Peyer's patch (tissue), 4 donors: ENCODE measurements at regions not wholly inside any gene's neighbourhood (a gene's known extent, or its start where the extent isn't known, plus 50 kb on each side); places are given as distances from the start of the nearest gene placed in this dataset.

Experiments
- DNase-seq, 3 donors: peaks; one replicate each; pipeline ENCODE4 v3.0.0-alpha.2; 2017 to 2019
- H3K27ac ChIP-seq, 4 donors: fragments of 200-600 bp; sonication (generic); one replicate each; pipeline ENCODE4 v1.5.1; 2016 to 2019
- H3K27me3 ChIP-seq, 2 donors: fragments of 200-600 bp; sonication (generic); one replicate each; pipeline ENCODE4 v1.5.1; 2019
- H3K36me3 ChIP-seq, 3 donors: fragments of 200-600 bp; sonication (generic); one replicate each; pipeline ENCODE4 v1.5.1; 2016 to 2019
- H3K4me1 ChIP-seq, 4 donors: fragments of 200-600 bp; sonication (generic); one replicate each; pipeline ENCODE4 v1.5.1; 2016 to 2019
- H3K4me3 ChIP-seq, 4 donors: fragments of 200-600 bp; sonication (generic); 1 replicate in 3 of 4; 2 replicates in 1 of 4; pipeline ENCODE4 v1.5.1; 2016 to 2019; ENCODE audit warnings: mild to moderate bottlenecking in 1 of 4
- H3K9me3 ChIP-seq, 4 donors: fragments of 200-600 bp; sonication (generic); one replicate each; pipeline ENCODE4 v1.5.1; 2016 to 2019; ENCODE audit warnings: mild to moderate bottlenecking in 1 of 4
- POLR2A ChIP-seq, 2 donors: fragments of 450-650 bp; IDR thresholded peaks; one replicate each; pipeline ENCODE4 v1.5.1; 2017; ENCODE audit warnings: antibody characterized with exemption in 2 of 2, mild to moderate bottlenecking in 2 of 2, moderate library complexity in 2 of 2
- TF ChIP-seq, protein P1 (sequence below), 6 experiments: fragments of 450-650 bp in 4 of 6; fragments of 200-600 bp in 2 of 6; sonication (generic) in 1 of 6; IDR thresholded peaks; one replicate each; pipeline ENCODE4 v1.5.1; 2017 to 2019; ENCODE audit warnings: antibody characterized with exemption in 6 of 6, mild to moderate bottlenecking in 3 of 6, moderate library complexity in 1 of 6

DNA sequence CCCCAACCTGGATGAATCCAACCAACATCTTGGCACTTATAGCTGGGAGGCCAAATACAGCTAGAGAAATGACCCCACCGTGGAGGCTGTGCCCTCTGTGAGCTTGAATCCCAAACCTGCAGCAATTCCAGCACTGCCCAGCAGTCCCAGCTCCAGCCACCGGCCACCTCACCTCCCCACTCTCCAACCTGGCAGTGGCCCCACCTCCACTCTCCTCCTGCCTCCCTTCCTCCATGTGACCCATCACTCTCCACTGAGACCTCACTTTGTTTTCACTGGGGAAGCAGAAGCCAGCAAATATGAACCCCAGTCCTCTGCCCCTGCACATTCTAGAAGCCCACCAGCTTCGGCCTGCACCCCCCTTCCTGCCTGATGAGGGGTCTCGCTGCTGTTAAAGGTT, 79.7 kb upstream of the LINGO1 start:
- no peaks in the 10 kb centered on the region for H3K9me3 ChIP-seq
- H3K4me3 ChIP-seq = no peak overlapping the region
- H3K27ac ChIP-seq = no peak overlapping the region
- no peaks in the 10 kb centered on the region for H3K36me3 ChIP-seq
- no peaks in the 10 kb centered on the region for H3K4me1 ChIP-seq
- H3K27me3 ChIP-seq = no peaks in the 10 kb centered on the region
- TF ChIP-seq, protein P1, sequence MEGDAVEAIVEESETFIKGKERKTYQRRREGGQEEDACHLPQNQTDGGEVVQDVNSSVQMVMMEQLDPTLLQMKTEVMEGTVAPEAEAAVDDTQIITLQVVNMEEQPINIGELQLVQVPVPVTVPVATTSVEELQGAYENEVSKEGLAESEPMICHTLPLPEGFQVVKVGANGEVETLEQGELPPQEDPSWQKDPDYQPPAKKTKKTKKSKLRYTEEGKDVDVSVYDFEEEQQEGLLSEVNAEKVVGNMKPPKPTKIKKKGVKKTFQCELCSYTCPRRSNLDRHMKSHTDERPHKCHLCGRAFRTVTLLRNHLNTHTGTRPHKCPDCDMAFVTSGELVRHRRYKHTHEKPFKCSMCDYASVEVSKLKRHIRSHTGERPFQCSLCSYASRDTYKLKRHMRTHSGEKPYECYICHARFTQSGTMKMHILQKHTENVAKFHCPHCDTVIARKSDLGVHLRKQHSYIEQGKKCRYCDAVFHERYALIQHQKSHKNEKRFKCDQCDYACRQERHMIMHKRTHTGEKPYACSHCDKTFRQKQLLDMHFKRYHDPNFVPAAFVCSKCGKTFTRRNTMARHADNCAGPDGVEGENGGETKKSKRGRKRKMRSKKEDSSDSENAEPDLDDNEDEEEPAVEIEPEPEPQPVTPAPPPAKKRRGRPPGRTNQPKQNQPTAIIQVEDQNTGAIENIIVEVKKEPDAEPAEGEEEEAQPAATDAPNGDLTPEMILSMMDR (IDR thresholded peaks at IDR 0.05) = no peak
- no peak for TF ChIP-seq POLR2A (IDR thresholded peaks at IDR 0.05)
- DNase-seq = no peak

DNA sequence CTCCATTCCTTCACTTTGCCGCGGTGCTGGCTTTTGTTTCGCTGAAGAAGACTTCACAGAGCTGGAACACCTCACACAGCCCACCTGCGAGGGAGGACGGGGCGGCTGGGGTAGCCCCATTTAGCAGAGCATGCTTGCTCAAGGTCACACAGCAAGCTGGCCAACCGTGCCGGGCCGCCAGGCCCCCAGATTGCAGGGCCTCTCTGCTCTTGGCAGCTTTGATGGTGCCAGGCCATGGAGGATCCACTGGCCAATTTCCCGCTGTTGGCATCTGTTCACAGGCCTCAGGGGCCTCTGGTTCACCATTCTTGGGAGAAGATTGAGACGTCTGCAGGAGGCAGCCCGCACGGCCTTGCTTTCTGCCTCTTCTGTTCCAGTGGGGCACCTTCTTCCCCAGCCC, 77.9 kb upstream of the LINGO1 start:
- H3K4me3 ChIP-seq = no peak overlapping the region
- H3K36me3 ChIP-seq = no peaks in the 10 kb centered on the region
- no peaks in the 10 kb centered on the region for H3K27me3 ChIP-seq
- no peak for DNase-seq
- no peak overlapping the region for H3K27ac ChIP-seq
- no peaks in the 10 kb centered on the region for H3K9me3 ChIP-seq
- TF ChIP-seq POLR2A (IDR thresholded peaks at IDR 0.05) = no peak
- TF ChIP-seq, protein P1 (IDR thresholded peaks at IDR 0.05) = no peak
- H3K4me1 ChIP-seq = no peaks in the 10 kb centered on the region

DNA sequence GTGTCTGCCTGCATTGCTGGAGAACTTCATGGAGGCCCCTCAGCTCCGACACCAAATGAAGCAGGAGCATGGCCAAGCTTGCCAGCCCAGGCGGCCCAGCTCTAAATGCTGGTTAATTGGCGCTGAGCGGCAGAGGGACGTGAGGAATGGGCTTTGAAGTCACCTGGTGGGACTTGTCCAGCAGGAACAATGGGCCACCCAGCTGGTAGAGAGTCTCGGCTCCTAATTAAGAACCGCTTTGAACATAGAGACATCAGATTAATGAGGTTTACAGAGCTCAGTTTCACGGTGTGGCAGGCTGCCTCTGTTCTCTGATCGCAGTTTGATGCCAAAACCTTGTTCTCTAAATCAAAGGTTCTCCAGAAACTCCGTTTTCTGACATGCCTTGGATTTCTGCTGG, 77.5 kb upstream of the LINGO1 start:
- no peak overlapping the region for H3K4me3 ChIP-seq
- no peaks in the 10 kb centered on the region for H3K4me1 ChIP-seq
- H3K27ac ChIP-seq = no peak overlapping the region
- H3K27me3 ChIP-seq = no peaks in the 10 kb centered on the region
- no peaks in the 10 kb centered on the region for H3K36me3 ChIP-seq
- DNase-seq = no peak
- no peaks in the 10 kb centered on the region for H3K9me3 ChIP-seq
- TF ChIP-seq, protein P1 (IDR thresholded peaks at IDR 0.05) = no peak

DNA sequence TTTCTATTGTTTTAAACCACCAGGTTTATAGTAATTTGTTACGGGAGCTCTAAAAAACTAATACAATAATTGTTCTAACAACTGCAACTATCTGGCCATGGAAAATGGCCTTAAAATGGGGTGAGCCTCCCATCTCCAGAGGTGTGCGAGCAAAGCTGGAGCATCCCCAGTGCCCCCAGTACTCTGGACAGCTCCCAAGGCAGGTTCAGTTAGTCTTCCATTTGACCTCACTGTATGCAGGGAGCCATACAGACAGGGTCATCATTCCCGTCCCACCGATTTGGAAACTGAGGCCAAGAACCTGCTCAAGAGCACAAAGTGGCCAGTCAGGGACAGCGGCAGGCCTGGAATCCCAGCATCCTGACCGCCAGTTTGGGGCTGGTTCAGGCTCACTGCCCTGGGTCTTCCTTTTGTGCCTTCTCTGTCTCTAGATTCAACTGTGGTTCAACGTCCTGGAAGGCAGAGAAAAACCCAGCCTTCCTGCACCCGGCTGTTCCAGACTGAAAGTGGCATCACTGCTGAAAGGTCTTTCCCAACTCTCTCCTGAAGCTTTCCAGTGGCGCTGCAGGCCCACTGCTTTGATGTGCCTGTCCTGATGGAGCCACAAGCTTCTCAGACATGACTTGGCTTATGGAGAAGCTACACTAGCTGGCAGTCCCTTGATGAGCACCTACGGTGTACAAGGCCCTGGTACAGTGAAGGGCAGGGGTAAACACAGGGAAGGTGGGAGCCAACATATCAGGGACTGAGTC, 76.6 kb upstream of the LINGO1 start:
- no peak for DNase-seq

GRCh38 chr15:77706482-77707244, 74.0 kb upstream of the LINGO1 start:
- Histone ChIP-seq H3K36me3 (no peaks in the 10 kb centered on the region), H3K27ac (no peak overlapping the region), H3K9me3 (no peaks in the 10 kb centered on the region), H3K4me3 (no peak overlapping the region), H3K27me3 (no peaks in the 10 kb centered on the region), H3K4me1 (no peaks in the 10 kb centered on the region)
- TF ChIP-seq, protein P1 (IDR thresholded peaks at IDR 0.05) = no peak
- TF ChIP-seq POLR2A (IDR thresholded peaks at IDR 0.05) = no peak
- DNase-seq = no peak

More for the DNA sequence above, 76.6 kb upstream of the LINGO1 start:
- Histone ChIP-seq H3K9me3 (no peaks in the 10 kb centered on the region), H3K27ac (no peak overlapping the region), H3K4me1 (no peaks in the 10 kb centered on the region), H3K36me3 (no peaks in the 10 kb centered on the region), H3K4me3 (no peak overlapping the region), H3K27me3 (no peaks in the 10 kb centered on the region)
- TF ChIP-seq POLR2A (IDR thresholded peaks at IDR 0.05) = no peak
- TF ChIP-seq, protein P1 (IDR thresholded peaks at IDR 0.05) = no peak
